CD4-positive, alpha-beta T cell treated with Interleukin-17A for 4 hours (primary cell): ENCODE measurements at regions not wholly inside any gene's neighbourhood (a gene's known extent, or its start where the extent isn't known, plus 50 kb on each side); places are given as distances from the start of the nearest gene placed in this dataset.

Source experiments
- DNase-seq: peaks from one replicate; pipeline ENCODE4 v3.0.0-alpha.2; 2020; ENCODE audit warnings: mixed read lengths

- no peak for DNase-seq
These were observed 60.1 kb upstream of the ZC3H12C start for GRCh38 chr11:110032957-110033570.

DNA sequence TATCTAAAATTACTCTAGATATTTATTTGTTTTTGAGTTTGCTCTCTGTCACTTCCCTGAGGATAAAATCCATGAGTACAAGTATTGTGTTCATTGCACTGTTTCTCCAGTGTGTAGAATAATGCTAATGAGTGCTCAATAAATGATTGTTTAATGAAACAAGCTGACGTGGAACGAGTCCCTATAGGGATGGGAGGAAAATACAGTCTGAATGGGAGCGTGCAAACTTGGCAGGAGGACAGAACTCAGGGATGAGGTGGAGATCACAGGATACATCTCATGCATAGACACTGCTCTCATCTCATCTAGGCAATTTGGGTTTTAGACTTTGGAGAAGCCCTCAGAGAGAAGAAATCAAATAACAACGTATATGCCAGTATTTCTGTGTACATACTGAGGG lies 58.4 kb upstream of the ZC3H12C start:
- DNase-seq, result no peak

DNA sequence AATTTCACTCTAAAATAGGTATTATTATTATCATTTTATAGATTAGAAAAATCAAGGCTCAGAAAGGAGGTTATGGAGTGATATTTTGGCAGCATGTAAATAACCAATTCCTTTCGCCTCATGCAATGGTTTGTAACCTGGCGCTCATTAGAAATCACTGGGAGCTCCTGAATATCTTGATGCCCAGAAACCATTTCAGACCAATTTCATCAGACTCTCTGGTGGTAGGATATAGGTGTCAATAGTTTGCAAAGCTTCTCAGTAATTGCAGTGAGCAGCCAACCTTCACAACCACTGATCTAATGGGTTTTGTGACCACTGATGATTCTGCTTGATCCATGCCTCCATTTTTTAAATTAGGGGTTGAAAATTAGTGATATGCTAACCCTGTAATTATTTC lies 57.8 kb upstream of the ZC3H12C start:
- no peak for DNase-seq

DNA sequence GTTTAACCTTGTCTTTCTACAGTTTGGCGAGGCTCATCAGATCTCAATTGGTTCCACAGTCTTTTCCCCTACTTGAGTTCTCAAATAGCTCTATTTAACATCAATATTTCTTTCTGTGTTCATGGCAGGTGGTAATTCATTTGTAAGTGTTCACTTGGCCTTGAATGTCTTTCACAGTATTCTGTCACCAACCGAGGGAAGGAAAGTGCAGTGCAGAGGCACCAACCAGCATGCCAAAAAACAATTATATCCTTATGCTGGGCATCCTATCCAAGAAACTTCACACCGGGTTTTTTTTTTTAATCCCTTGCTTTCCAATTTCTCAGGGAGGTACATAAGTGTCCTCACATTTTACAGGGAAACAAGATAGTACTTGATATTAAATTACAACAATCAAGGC lies 55.0 kb upstream of the ZC3H12C start:
- no peak for DNase-seq
